ENCODE measurements at regions not wholly inside any gene's neighbourhood (a gene's known extent, or its start where the extent isn't known, plus 50 kb on each side); places are given as distances from the start of the nearest gene placed in this dataset.

DNA sequence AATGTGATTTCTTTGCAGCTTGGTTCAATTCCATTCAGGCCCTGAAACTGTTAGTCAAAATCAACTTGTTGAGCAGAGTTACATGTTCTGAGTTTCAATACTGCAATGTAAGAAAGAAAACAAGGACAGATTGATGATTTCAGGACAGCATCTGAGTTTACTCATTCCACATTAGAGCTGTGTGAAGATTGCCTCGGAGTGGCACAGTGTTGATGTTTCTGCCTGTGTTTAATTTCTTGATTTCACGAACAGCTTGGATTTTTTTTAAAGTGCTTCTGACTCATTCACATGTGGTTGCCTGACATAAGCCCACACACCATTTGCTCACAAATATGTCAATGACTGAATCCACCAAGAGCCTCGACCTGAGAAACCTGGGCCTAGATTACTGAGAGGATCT lies 101.2 kb upstream of the PARD3 start:
- TF ChIP-seq, protein P1, sequence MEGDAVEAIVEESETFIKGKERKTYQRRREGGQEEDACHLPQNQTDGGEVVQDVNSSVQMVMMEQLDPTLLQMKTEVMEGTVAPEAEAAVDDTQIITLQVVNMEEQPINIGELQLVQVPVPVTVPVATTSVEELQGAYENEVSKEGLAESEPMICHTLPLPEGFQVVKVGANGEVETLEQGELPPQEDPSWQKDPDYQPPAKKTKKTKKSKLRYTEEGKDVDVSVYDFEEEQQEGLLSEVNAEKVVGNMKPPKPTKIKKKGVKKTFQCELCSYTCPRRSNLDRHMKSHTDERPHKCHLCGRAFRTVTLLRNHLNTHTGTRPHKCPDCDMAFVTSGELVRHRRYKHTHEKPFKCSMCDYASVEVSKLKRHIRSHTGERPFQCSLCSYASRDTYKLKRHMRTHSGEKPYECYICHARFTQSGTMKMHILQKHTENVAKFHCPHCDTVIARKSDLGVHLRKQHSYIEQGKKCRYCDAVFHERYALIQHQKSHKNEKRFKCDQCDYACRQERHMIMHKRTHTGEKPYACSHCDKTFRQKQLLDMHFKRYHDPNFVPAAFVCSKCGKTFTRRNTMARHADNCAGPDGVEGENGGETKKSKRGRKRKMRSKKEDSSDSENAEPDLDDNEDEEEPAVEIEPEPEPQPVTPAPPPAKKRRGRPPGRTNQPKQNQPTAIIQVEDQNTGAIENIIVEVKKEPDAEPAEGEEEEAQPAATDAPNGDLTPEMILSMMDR (IDR thresholded peaks at IDR 0.05; ENCODE audit: borderline replicate concordance, extremely low read depth, low read length, poor library complexity, severe bottlenecking) = no peak
- TF ChIP-seq EZH2 (IDR thresholded peaks at IDR 0.05; ENCODE audit: borderline replicate concordance, low read depth, low read length, severe bottlenecking) = no peak
